ENCODE measurements at regions not wholly inside any gene's neighbourhood (a gene's known extent, or its start where the extent isn't known, plus 50 kb on each side); places are given as distances from the start of the nearest gene placed in this dataset.
"Not testable (repeated sequence)": the region's sequence is repeated elsewhere in the genome, so short reads cannot be mapped to it uniquely, and the experiment has no call there.

GRCh38 chr3:144466540-144466939, 494.9 kb downstream of the DIPK2A start:
- DNase-seq = no peak

DNA sequence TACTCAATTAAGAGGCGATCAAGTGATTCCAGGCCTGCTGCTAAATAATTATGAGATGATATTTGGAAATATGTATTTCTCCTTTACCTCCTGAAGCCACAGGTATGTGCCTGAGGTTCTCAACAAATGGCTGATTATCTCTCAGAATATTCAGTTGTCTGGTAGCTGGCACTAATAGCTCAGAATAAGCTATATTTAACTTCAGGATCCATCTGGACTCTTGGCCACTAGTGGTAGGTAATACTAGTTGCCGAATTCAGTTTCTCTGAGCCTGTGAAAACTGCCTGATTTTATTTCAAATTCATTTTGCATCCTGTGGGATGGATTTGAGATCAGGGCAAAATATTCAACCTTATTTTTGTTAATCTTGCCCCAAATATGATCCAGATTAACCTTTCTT, 499.0 kb downstream of the DIPK2A start:
- no peak for DNase-seq

DNA sequence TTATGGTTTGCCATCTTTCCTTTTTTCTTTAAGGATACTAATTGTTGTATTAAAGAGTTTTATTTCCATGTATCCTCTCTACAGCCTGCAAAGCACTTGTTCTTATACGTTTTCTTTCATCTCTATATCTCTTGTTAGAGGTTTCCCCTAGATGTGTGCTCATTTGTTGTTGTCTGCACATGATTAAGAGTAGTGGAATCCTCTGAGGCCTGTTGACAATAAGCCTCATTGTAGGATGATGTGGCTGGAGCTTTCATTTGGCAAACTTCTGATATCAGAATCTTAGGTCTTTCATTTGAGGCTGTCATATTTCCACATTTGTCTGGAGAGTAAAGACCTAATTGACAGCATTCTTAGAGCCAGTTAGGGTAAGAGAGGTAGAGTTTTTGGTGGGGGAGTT, 506.0 kb downstream of the DIPK2A start:
- DNase-seq = no peak

- no peak for DNase-seq
These were observed 508.8 kb downstream of the DIPK2A start for GRCh38 chr3:144480416-144480919.

- no peak for DNase-seq
These were observed 511.3 kb downstream of the DIPK2A start for GRCh38 chr3:144482876-144483275.

DNA sequence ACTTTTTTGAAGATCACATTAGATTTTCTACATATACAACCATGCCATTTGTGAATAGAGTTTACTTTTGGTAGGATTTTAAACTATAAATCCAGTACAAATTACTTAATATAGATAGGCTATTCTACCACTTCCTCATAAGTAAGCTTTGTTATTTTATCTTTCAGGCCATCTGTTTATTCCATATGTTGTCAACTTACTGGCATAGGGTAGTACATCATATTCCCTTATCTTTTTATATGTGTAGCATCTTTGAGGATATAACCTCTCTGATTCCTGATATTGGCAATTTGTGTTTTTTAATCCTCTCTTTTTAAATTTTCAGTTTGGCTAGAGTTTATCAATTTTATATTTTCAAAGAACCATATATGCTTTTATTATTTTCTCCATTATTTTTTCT, 515.4 kb downstream of the DIPK2A start:
- DNase-seq = no peak

DNA sequence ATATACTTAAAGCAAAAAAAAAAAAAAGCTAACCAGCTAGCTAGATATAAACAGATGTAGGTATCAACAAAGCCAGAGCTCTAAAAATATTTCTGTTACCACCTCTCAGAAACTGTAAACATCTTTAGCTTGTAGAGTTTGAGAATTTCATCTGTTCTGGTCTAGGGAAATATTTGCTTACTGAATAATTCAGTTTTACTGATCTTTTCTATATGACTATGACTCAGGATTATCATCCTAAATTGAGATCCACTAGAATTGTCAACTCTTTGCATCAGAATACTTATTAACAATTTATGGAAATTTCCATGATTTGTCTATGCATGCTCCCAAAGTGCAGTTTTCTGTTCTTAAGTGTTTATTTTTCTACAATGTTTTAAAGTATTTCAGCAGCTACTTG, 517.3 kb downstream of the DIPK2A start:
- DNase-seq = no peak

GRCh38 chr3:144491333-144491732, 519.7 kb downstream of the DIPK2A start:
- DNase-seq = peak; percentile 24

DNA sequence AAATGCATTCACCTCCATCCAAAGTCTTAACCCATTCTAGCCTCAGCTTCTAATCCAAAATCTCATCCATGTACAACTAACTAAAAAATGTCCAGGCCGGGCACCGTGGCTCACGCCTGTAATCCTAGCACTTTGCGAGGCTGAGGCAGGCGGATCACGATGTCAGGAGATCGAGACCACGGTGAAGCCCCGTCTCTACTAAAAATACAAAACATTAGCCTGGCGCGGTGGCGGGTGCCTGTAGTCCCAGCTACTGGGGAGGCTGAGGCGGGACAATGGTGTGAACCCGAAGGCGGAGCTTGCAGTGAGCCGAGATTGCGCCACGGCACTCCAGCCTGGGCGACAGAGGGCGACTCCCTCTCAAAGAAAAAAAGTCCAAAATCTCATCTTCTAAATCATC, 523.0 kb downstream of the DIPK2A start:
- not testable (repeated sequence) for DNase-seq

- DNase-seq = no peak
These were observed 524.7 kb downstream of the DIPK2A start for GRCh38 chr3:144496141-144496835.

DNA sequence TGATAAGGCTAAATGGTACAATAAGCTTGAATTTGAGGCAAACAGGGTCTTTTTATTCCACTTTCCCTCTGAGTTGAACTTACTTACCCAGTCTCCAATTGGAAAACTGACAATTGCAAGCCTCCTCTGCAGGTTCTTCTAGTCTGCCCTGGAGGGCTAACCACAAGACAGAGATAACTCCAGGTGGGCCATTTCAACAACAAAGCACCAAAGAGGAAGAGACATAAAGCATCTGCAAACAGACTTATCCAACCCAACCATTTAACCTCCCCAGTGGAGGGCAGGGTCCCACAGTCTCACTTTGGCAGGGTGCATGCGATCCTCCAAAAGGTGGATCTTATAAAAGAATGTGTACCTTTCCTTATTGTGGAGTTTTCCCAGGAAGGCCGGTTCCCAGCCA, 525.8 kb downstream of the DIPK2A start:
- DNase-seq = no peak

GRCh38 chr3:144499001-144499930, 527.6 kb downstream of the DIPK2A start:
- DNase-seq = no peak

- no peak for DNase-seq
These were observed 529.8 kb downstream of the DIPK2A start for GRCh38 chr3:144501467-144501866.

DNA sequence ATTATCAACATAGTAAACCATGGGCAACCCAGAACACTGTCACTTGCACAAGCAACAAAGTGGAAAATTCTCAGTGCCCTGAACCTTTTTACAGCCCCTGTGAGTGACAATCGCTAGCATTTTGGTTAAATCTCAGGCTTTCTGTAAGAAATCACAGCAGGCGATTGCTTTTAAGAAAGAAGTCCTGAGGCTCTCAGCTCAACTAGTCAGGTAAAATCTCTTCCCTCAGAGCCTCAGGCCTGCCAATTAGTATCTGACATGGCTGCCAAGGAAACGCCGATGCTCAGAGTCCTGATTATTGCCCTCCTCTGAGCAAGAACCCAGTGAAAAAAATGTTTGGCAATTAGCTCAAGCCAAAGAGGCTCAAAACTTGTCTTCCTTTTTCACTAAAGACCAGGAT, 530.8 kb downstream of the DIPK2A start:
- no peak for DNase-seq

DNA sequence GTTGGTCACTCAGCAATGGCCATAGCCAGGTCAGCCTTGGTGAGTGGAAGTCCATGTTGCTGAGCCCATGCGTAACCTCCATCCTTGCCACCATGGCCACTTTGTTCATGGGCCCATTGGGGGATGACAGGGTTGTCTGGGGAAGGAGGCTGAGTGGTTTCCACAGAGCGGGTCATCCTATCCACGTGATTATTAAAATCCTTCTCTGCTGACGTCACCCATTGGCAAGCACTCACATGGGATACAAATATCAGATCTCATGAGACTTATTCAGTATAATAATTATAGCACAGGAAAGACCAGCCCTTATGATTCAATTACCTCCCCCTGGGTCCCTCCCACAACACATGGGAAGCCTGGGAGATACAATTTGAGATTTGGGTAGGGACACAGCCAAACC, 534.8 kb downstream of the DIPK2A start:
- not testable (repeated sequence) for DNase-seq

GRCh38 chr3:144511346-144511745, 539.7 kb downstream of the DIPK2A start:
- no peak for DNase-seq

GRCh38 chr3:144516026-144516425, 544.4 kb downstream of the DIPK2A start:
- DNase-seq = no peak

GRCh38 chr3:144516589-144516988, 545.0 kb downstream of the DIPK2A start:
- no peak for DNase-seq

GRCh38 chr3:144521131-144521530, 549.5 kb downstream of the DIPK2A start:
- DNase-seq = no peak

DNA sequence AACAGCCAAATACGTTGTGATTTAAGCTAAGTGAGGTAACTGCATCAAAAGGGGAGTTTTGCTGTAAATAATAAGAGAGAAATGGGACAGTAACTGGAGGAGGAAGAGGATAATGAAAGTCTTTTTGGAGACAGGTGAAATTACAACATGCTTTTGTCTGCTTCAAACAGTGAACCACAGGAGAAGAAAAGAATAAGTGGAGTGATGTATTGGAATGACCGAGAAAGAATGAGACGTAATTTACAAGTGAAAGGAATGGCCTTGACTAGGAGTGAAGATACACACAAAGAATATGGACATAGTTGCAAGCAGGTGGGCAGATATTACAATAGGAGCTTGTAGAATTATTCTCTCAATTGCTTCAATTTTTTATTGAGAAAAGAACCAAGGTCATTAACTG, 550.8 kb downstream of the DIPK2A start:
- DNase-seq = no peak

- DNase-seq = no peak
These were observed 551.8 kb downstream of the DIPK2A start for GRCh38 chr3:144523396-144523795.

- peak; percentile 1 for DNase-seq
These were observed 552.9 kb downstream of the DIPK2A start for GRCh38 chr3:144524531-144524930.

GRCh38 chr3:144529566-144529965, 557.9 kb downstream of the DIPK2A start:
- DNase-seq = no peak

GRCh38 chr3:144544871-144545270, 573.2 kb downstream of the DIPK2A start:
- DNase-seq = no peak

All from fibroblast of skin of abdomen (primary cell).